SHP77 (cell line): ENCODE measurements at regions not wholly inside any gene's neighbourhood (a gene's known extent, or its start where the extent isn't known, plus 50 kb on each side); places are given as distances from the start of the nearest gene placed in this dataset.
"Not testable (repeated sequence)": the region's sequence is repeated elsewhere in the genome, so short reads cannot be mapped to it uniquely, and the experiment has no call there.

ENCODE experiments used
- DNase-seq, 2 experiments: peaks; one replicate each; lab custom pipeline; 2025; lab: John Stamatoyannopoulos, UW

GRCh38 chr2:175872721-175873120 lies 129.3 kb downstream of the LNPK start:
- DNase-seq, result no peak

DNA sequence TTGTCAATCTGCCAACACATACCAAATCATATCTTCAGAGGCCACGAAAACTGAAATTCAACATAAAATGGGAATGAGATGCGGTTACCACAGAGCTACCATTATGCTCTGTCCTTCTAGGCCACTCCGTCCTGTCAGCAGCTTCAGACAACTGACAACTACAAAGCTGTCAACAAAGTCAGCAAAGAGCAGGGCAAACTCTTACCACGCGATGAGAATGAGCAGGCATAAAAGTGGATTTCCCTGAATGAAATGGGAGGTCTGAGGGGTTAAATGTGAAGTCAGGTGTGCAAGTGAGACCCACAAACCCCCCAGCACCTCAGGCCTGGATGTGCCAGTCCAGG lies 130.1 kb downstream of the LNPK start:
- DNase-seq, result no peak

DNA sequence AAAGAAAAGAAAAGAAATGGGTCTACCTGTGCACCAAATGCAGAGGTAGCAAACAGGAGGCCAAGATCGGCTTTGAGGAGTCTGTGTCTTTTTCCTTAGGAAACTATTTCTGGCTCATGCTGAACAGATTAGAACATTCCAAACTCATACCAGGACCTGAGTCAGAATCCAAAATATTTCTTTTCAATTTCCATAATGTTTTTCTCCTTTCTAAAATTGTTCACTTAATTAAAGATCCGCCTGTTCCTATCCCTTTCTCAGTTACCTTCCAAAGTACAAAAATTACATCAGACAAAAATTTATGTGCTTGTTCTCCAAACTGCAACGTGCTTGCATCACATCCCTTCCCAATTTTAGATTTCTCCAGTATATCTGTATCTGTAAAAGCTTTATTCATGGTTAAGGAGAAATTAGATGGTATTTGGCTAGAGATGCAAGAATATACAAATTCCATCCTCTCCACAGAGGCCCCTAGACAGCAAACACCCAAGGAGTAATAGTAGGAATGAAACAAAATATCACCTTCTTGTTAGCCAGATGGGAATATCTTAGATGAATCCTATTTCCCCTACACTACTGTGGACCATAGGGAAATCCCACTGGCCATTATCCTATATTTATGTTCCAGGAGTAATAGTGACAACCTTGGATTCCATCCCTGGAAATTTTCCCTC lies 130.6 kb downstream of the LNPK start:
- no peak for DNase-seq

GRCh38 chr2:175865716-175866115 lies 136.4 kb downstream of the LNPK start:
- DNase-seq, result no peak

GRCh38 chr2:175864137-175864850 lies 137.8 kb downstream of the LNPK start:
- DNase-seq, result no peak

DNA sequence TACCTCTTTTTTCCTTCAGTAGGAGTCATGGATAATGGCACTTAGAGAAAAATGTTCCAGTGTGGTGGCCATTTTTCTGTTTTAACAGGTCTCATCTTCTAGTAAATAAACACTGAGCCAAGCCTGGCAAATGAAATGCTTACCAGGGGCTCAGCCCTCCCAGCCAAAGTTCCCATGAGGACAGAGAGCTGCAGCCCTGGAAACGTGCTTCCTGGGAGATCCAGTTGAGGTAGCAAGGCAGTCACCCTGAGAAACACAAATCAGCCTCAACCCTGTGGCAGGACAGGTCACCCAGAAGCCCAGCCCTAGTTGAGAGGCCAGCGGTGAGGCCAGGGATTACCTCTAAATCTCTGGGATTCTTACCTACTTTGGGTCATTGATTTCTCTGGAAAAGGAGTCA lies 140.1 kb downstream of the LNPK start:
- no peak for DNase-seq

GRCh38 chr2:175855794-175856453 lies 146.1 kb downstream of the LNPK start:
- no peak for DNase-seq

- DNase-seq, result no peak
Measured at GRCh38 chr2:175855236-175855635, 146.8 kb downstream of the LNPK start.

DNA sequence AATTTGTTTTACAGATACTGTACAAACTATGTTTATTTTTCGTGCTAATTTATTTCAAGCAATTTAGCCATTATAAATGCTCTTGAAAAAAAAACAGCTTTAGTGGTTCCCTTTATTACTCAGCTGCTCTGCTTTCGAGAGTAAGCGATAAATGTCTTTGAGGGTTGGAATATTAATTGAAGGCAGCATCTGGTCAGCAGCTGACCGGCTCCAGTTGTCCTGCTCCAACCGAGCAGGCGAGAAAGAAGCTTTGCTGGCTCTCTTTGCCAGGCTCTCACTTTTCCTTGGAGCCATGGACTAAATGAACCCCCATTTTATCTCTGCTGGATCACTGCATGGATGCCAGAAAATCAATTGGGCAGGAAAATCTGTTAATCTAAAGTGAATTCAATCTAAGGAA lies 147.4 kb downstream of the LNPK start:
- no peak for DNase-seq

DNA sequence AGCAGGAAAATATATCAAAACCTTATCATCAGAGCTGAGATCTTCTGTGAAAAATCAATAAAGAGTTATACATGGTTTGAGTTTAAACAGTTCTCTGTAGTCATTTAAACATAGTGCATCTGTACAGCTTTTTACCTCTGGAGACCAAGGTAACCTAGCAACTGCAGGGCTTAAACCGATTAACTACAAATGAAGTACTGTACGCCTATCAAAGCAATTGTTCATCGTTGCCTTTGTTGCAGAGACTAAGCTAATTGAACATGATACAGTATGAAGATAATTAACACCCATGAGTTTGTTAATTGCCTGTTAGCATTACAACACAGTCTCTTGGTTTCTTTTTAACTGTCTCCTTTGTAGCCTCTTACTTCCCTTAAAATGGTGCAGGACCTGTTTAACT lies 147.9 kb downstream of the LNPK start:
- DNase-seq, result no peak

- no peak for DNase-seq
Measured at GRCh38 chr2:175853616-175853890, 148.5 kb downstream of the LNPK start.

GRCh38 chr2:175852879-175853615 lies 149.0 kb downstream of the LNPK start:
- DNase-seq, result no peak

- DNase-seq, result no peak
Measured at GRCh38 chr2:175847128-175847527, 154.9 kb downstream of the LNPK start.

- no peak for DNase-seq
Measured at GRCh38 chr2:175844169-175844568, 157.9 kb downstream of the LNPK start.

DNA sequence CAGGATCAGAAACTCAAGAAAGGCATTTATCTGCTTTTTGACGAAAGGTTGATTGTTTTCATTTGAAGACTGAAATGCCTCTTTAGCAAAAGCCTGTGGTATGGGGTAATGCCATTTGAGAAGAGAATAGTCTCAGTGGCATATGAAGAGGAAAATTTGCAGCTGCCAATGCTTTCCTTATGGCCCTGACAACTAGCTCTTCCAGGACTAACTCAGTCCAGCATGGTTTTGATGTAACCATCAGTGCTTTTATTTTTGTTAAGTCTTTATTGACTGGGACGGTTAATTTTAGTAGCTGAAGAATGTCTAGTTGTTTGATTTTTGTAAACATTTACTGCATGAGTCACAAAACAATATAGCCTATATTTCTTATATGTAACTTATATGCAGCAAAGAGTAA lies 158.4 kb downstream of the LNPK start:
- DNase-seq, result no peak

DNA sequence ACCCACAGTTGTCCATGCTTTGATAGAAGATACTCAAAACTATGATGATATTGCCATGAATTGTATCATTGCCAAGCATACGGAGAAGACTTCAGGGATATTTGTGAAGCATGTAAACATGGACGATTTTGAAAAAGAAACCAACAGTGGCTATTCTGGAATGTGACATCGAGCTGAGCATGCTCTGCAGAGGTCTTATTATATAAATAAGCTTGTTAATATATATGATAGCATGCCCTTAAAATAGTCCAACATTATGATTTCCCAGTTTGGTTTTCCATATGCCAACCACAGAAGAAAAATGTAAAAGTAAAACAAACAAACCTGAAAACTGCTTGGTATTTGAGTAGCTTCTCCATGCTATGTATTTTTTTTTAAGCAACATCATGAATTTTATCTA lies 159.1 kb downstream of the LNPK start:
- no peak for DNase-seq

- DNase-seq, result not testable (repeated sequence)
Measured at GRCh38 chr2:175840765-175841164, 161.3 kb downstream of the LNPK start.

DNA sequence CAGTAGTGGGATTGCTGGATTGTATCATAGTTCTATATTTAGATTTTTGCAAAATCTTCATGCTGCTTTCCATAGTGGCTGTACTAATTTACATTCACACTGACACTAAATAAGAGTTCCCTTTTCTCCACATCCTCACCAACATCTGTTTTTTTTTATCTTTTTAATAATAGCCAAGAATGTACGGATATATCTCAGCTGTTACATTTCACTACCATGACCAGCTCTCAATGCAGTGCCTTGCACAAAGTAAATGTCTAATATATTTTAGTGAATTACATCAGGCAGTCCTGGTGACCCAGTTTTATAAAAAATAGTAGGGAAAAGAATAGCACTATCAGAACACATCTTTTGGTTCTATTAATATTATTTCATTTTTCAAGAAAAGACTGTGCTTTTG lies 161.8 kb downstream of the LNPK start:
- no peak for DNase-seq

DNA sequence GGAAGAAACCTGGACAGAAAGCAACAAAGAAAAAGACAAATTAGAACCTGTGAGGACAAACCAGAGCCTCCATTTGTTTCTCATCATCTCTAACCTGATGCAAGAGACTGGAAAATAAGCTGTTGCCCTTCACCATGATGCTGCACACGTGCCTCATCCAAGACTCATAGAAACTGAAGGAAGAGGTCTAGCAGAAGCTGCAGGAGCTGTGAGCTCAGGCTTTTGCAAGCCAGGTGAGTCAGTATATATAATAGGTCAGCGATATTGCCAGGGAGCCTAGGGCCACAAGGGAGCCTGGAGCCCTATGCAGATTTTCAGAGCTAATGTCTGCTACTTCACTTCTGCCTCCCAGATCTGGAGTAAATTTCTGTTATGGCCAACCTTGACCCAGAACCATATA lies 163.1 kb downstream of the LNPK start:
- DNase-seq, result no peak

DNA sequence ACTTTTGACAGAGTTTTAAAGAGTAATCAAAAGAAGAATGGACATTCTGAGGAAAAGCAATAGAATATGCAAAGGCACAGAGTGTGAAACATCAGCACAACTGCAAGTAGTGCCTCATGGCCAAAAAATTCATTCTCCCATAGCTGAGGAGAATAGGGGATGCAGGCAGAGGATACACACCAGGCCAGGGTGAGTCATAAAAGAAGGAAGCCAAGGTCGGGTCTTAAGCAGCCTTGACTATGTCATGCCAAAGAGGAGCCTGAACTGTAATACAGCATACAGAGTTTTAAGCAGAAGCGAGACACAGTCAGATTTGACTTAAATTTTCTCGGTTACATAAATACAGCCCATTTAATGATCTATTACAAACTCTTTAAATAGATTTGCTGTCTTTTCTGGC lies 165.0 kb downstream of the LNPK start:
- DNase-seq, result no peak

DNA sequence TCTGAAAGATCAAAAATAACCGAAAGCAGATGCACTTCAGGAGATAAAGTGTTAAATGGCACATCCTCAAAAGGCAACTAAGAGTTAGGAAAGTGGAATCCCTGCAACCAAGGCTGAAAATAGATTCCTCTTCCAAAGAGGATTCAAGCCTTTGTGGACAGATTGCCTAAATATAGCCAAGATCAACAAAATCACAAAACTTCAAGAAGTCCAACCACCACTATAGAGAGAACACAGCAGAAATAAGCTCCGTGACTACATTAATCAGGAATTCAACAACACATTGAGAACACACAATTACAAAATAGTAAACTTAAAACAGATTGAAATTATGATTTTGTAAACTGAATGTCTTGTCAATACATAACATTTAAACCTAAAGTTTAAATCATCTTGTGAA lies 165.7 kb downstream of the LNPK start:
- no peak for DNase-seq

GRCh38 chr2:175834477-175834876 lies 167.6 kb downstream of the LNPK start:
- DNase-seq, result no peak

GRCh38 chr2:175832866-175833265 lies 169.2 kb downstream of the LNPK start:
- no peak for DNase-seq
